Gastroesophageal sphincter (tissue), 4 donors: ENCODE measurements at regions not wholly inside any gene's neighbourhood (a gene's known extent, or its start where the extent isn't known, plus 50 kb on each side); places are given as distances from the start of the nearest gene placed in this dataset.

ENCODE experiments used
- ATAC-seq: fragments of 150-250 bp; one replicate; pipeline ENCODE4 v1.9.1; 2016; ENCODE audit warnings: mild to moderate bottlenecking, moderate library complexity
- H3K27ac ChIP-seq, 4 donors: fragments of 200-600 bp; sonication (generic) in 3 of 4; 1 replicate in 3 of 4; 2 replicates in 1 of 4; pipeline ENCODE4 v1.5.1; 2016 to 2019
- H3K27me3 ChIP-seq: fragments of 200-600 bp; sonication (generic); one replicate; pipeline ENCODE4 v1.5.1; 2019
- H3K36me3 ChIP-seq, 2 donors: fragments of 200-600 bp; sonication (generic); one replicate each; pipeline ENCODE4 v1.5.1; 2019; ENCODE audit warnings: control low read depth in 1 of 2
- H3K4me1 ChIP-seq, 3 donors: fragments of 200-600 bp; sonication (generic); 1 replicate in 2 of 3; 2 replicates in 1 of 3; pipeline ENCODE4 v1.5.1; 2016 to 2019; ENCODE audit warnings: control low read depth in 2 of 3
- H3K4me3 ChIP-seq, 2 donors: fragments of 200-600 bp; sonication (generic); one replicate each; pipeline ENCODE4 v1.5.1; 2019; ENCODE audit warnings: mild to moderate bottlenecking in 1 of 2, moderate library complexity in 1 of 2
- H3K9me3 ChIP-seq, 3 donors: fragments of 200-600 bp; sonication (generic); one replicate each; pipeline ENCODE4 v1.5.1; 2017 to 2019; ENCODE audit warnings: control low read depth in 2 of 3
- EP300 ChIP-seq: sonication (generic); formaldehyde crosslinking; IDR thresholded peaks from one replicate; pipeline ENCODE4 v1.6.1; 2017; ENCODE audit warnings: antibody characterized with exemption, mild to moderate bottlenecking
- POLR2A ChIP-seq, 2 donors: fragments of 450-650 bp; IDR thresholded peaks; one replicate each; pipeline ENCODE4 v1.6.1; 2017; ENCODE audit warnings: antibody characterized with exemption in 2 of 2, mild to moderate bottlenecking in 2 of 2, moderate library complexity in 1 of 2
- POLR2AphosphoS5 ChIP-seq: sonication (generic); formaldehyde crosslinking; IDR thresholded peaks from one replicate; pipeline ENCODE4 v1.6.1; 2017; ENCODE audit warnings: antibody characterized with exemption
- WGBS, 2 donors: methylation state at CpG; one replicate each; pipeline ENCODE4 v1.1.5; 2018; ENCODE audit warnings: low coverage in 1 of 2; 5-methylcytosine and 5-hydroxymethylcytosine counted together
- TF ChIP-seq, protein P1 (sequence below), 4 experiments: fragments of 200-600 bp in 2 of 4; fragments of 450-650 bp in 2 of 4; sonication (generic) in 1 of 4; IDR thresholded peaks; one replicate each; pipeline ENCODE4 v1.5.1; 2017 to 2019; ENCODE audit warnings: antibody characterized with exemption in 4 of 4, mild to moderate bottlenecking in 2 of 4, moderate library complexity in 2 of 4

DNA sequence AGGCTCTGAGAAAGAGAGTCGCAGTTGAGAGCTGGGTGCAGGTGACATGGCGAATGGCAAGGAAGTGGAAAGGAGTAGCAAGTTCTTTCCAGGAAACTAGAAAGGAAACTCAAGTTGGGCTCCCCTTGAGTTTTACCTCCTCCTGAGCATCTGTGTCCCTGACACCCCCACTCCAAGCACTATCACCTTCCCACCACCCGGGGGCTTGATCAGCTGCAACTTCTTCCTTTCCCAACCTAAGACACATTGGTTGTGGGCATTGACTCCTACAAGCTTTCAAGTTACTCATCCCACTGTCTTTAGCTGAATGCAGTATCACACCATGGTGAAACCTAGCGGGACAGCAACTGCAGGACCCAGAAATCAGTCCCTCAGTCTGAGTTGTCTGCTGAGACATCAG is 256.6 kb upstream of the NR2F2 start:
- Histone ChIP-seq H3K27ac (no peak overlapping the region), H3K4me3 (no peak overlapping the region), H3K36me3 (no peaks in the 10 kb centered on the region), H3K27me3 (no peaks in the 10 kb centered on the region), H3K4me1 (no peaks in the 10 kb centered on the region), H3K9me3 (no peaks in the 10 kb centered on the region)
- WGBS, 2 donors: 81 to 100% methylated on average over 3 of the region's 4 CpGs
- ATAC-seq: no peak
- TF ChIP-seq EP300 (no peak), POLR2A (IDR thresholded peaks at IDR 0.05) (no peak), POLR2AphosphoS5 (no peak)
- TF ChIP-seq, protein P1, sequence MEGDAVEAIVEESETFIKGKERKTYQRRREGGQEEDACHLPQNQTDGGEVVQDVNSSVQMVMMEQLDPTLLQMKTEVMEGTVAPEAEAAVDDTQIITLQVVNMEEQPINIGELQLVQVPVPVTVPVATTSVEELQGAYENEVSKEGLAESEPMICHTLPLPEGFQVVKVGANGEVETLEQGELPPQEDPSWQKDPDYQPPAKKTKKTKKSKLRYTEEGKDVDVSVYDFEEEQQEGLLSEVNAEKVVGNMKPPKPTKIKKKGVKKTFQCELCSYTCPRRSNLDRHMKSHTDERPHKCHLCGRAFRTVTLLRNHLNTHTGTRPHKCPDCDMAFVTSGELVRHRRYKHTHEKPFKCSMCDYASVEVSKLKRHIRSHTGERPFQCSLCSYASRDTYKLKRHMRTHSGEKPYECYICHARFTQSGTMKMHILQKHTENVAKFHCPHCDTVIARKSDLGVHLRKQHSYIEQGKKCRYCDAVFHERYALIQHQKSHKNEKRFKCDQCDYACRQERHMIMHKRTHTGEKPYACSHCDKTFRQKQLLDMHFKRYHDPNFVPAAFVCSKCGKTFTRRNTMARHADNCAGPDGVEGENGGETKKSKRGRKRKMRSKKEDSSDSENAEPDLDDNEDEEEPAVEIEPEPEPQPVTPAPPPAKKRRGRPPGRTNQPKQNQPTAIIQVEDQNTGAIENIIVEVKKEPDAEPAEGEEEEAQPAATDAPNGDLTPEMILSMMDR (IDR thresholded peaks at IDR 0.05): no peak

DNA sequence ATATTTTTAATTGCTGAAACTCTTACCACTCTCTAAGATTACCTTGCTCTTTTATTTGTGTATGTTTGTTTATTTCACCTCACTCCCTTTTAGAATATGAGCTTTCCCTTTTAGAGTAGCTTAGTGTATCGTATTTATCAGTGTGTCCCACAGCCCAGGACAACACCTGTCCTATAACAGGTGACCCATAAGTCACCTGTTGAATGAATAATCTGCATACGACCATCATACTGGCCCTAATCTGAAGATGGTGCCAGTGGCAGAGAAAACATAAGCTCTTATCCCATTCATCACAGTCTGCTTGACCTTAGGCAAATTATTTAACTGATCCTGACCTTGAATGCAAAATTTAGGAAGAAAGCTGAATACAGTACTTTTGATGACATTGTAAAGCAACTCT is 254.6 kb upstream of the NR2F2 start:
- H3K27me3 ChIP-seq: no peaks in the 10 kb centered on the region
- no peak overlapping the region for H3K4me3 ChIP-seq
- WGBS, 2 donors: 53 to 83% methylated on average over 2 of the region's 2 CpGs
- H3K27ac ChIP-seq: no peak overlapping the region
- no peak for ATAC-seq
- no peak for TF ChIP-seq POLR2A (IDR thresholded peaks at IDR 0.05)
- TF ChIP-seq, protein P1 (IDR thresholded peaks at IDR 0.05): no peak
- TF ChIP-seq POLR2AphosphoS5: no peak
- TF ChIP-seq EP300: no peak
- no peaks in the 10 kb centered on the region for H3K4me1 ChIP-seq
- no peaks in the 10 kb centered on the region for H3K36me3 ChIP-seq
- no peaks in the 10 kb centered on the region for H3K9me3 ChIP-seq

DNA sequence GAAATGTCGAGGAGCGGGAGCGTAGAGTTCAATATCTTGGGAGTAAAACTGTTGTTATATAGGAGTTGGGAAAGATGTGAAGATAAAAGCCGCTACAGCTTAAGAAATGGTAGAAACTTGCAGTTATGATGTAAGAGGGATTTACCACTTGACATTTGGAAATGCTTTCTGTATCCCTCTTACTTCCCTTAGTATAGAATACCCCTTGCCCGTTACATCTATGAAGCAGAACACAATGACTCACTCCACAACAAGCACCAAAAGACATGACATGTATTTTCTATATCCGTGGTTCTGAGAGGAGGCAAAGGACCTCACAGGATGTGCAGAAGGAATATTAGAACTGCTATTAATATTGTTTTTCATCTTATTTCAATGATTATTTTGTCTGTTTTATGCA is 254.2 kb upstream of the NR2F2 start:
- Histone ChIP-seq H3K27me3 (no peaks in the 10 kb centered on the region), H3K4me3 (no peak overlapping the region), H3K9me3 (no peaks in the 10 kb centered on the region), H3K27ac (no peak overlapping the region), H3K4me1 (no peaks in the 10 kb centered on the region), H3K36me3 (no peaks in the 10 kb centered on the region)
- no peak for ATAC-seq
- no peak for TF ChIP-seq EP300
- no peak for TF ChIP-seq POLR2AphosphoS5
- TF ChIP-seq POLR2A (IDR thresholded peaks at IDR 0.05): no peak
- TF ChIP-seq, protein P1 (IDR thresholded peaks at IDR 0.05): no peak
- WGBS, 2 donors: 95 to 96% methylated on average over 6 of the region's 6 CpGs

DNA sequence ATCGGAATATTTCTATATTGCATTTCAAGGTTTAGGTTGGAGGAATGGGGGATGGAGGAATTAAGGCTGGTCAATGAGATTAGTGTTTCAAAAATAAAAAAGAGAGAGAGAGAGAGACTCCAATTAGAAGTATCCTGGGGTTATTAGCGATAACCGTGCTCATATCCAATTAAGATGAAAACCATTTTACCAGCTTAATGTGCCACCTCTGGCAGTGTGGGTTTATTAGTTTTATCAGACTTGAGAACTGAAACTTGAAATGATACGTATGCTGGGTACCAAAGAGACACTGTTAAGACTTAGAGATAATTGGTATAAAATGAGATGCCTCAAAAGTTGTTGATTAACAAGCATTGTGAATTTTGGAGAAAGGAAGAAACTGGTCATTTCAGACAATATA is 251.5 kb upstream of the NR2F2 start:
- TF ChIP-seq EP300: no peak
- no peak for ATAC-seq
- 87 to 98% methylated on average over 4 of the region's 4 CpGs for WGBS, 2 donors
- Histone ChIP-seq H3K9me3 (no peaks in the 10 kb centered on the region), H3K36me3 (no peaks in the 10 kb centered on the region), H3K4me1 (no peaks in the 10 kb centered on the region), H3K27ac (no peak overlapping the region), H3K27me3 (no peaks in the 10 kb centered on the region), H3K4me3 (no peak overlapping the region)

DNA sequence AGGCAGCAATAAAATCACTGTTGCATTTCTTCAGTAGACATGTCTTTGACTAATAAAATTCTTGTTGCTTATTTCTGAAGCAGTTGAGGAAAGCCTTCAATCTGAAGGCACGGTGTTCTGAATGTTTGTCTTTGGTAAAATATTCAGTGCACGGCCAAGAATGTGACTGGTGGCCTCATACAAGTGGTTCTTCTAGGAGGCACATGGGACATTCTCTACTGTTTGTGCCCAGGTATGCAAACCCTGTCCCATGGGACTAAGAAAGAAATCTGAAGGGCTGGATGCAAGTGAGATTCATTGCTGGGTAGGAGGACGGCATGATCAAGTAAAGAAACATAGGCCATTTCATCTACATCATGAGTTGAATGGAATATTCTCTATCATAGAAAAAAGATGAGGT is 250.6 kb upstream of the NR2F2 start:
- H3K27me3 ChIP-seq: no peaks in the 10 kb centered on the region
- TF ChIP-seq EP300 (no peak), POLR2AphosphoS5 (no peak), POLR2A (IDR thresholded peaks at IDR 0.05) (no peak)
- TF ChIP-seq, protein P1 (IDR thresholded peaks at IDR 0.05): no peak
- no peak overlapping the region for H3K4me3 ChIP-seq
- no peaks in the 10 kb centered on the region for H3K36me3 ChIP-seq
- no peaks in the 10 kb centered on the region for H3K4me1 ChIP-seq
- no peaks in the 10 kb centered on the region for H3K9me3 ChIP-seq
- 81 to 88% methylated on average over 3 of the region's 3 CpGs for WGBS, 2 donors
- no peak for ATAC-seq
- H3K27ac ChIP-seq: no peak overlapping the region
